Cardiac septum (tissue), 1 donor: ENCODE measurements at regions not wholly inside any gene's neighbourhood (a gene's known extent, or its start where the extent isn't known, plus 50 kb on each side); places are given as distances from the start of the nearest gene placed in this dataset.

ENCODE experiments used
- DNase-seq: peaks from one replicate; pipeline ENCODE4 v3.0.0-alpha.2; 2020; ENCODE audit warnings: low spot score
- intact Hi-C: fragments of 100-400 bp; cut with DNase I; formaldehyde crosslinking; loops from one replicate; pipeline ENCODE4 v1.14.0; 2022
- donor health status: DM: no; HTN: no; CAD: no.

DNA sequence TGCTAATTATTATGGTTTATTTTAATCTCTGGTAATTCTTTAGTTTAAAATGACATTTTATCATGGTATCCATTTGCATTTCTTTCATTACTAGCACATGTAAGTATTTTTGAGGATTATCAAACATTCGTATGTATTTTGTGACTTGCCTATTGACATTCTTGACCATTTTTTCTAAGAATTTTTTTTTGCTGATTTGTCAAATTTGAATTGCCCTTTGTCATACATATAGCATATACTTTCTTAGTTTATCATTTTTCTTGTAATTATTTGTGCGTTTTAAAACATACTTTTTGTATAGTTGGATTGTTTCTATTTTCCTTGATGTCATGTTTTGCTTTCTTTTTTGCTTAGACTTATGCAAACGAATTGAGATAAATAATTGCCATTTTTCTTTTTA lies 358.5 kb upstream of the RBMS3 start:
- intact Hi-C loops = no loop called here
- DNase-seq = no peak

DNA sequence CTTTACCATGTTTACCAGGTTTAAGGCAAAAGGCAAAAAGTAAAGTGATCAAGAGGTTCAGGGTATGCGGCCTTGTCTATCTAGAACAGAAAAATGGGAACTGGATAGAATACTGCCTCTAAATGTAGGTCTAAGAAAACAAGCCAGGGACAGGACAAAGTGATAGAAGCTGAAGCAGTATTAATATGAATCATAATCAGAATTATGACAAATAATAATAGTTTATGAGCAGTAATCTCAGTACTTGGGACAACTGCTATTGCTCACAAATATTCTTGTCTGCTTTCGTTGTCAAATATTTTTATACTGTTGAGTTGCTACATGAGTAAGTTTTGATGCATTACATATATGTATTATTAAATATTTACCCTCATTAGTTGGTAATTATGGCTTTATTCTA lies 356.9 kb upstream of the RBMS3 start:
- DNase-seq = no peak

DNA sequence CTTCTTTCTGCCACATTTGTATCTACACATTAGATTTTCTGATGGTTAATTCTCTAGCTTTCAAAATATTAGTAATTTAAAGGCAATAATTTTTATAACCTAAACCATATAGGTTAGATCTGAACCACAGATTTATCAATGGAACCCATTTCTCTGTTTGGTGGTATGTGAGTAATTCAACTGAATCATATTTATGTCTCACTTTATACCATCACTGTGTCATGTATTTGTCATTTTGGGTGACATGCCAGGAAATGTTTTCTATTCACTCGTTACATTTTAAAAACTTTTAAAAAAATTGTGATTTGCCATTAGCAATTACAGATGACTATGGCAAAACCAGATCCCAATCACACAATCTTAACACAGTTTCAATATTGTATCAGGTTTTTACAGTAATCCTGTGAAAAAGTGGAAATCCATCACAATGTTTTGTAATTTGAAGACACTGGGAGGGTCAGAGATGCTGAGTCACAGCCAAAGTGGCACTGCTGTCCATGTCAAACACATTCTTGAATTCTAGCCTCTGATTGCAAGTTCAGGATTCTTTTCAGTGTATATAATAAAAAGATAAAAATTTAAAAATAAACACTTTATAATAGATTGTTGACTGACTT lies 356.0 kb upstream of the RBMS3 start:
- DNase-seq = no peak
- intact Hi-C loops = no loop called here

More for the DNA sequence above, 356.9 kb upstream of the RBMS3 start:
- intact Hi-C loops = no loop called here

DNA sequence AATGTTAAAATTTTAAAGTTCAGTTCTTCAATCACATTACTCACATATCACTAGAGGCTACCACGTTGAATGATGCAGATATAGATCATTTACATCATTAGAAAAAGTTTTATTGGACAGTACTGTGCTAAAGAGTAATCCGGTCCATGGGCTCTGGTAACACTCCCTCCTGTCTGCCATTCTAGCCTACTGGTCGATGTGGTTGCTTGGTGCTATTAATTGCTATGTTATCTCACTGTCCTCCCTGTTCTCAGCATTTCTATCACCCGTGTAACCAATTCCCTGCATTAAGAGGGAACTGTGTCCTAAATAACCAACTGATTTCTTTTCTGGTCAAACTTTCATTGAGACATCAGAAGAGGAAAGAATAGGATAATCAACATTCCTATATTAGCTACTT lies 347.5 kb upstream of the RBMS3 start:
- intact Hi-C loops = no loop called here
- no peak for DNase-seq

DNA sequence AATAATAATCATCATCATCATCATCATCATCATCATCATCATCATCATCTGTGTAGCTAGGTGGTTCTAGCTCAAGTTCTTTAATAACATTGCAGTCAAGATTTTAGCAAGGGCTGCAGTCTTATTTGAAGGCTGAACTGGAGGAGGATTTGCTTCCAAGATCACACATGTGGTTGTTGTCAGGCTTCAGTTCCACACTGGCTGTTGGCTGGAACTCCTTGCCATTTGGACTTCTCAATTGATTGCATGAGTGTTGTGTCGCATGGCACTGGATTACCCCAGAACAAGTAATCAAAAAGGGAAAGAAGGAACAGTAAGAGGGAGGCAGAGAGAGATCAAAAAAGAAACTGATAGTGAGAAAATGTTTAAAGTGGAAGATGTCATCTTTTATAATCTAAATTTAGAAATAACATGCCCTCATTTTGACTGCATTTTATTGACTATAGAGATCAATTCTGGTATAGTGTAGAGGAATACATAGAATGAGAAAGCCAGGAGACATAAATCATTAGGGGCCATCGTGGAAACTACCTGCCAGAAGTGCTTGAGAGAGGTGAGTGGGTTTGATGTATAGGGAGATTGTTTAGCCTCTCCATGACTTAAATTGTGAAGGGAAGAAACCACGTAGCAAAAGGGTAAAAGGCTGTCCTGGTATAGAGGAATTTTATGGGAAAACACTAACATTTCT lies 346.6 kb upstream of the RBMS3 start:
- intact Hi-C loops = no loop called here
- DNase-seq = no peak

DNA sequence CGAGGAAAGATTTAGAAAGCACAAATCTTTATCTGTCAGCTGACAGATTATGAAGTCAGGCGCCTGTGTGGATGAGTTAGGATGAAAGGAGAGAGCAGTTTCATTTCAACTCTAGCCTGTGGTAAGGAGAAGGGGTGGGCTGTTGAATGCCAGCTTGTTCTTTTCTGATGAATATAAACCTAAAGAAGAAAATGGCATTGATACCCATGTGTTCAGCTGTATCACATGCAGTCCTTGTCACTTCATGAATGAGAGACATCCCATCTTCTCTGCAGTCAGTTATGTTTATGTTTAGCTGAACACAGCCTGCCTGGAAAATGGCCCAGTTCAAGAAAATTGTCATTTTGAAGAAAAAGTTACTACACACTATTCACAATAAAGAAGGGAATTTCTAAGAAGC lies 345.7 kb upstream of the RBMS3 start:
- intact Hi-C loops = no loop called here
- DNase-seq = no peak

DNA sequence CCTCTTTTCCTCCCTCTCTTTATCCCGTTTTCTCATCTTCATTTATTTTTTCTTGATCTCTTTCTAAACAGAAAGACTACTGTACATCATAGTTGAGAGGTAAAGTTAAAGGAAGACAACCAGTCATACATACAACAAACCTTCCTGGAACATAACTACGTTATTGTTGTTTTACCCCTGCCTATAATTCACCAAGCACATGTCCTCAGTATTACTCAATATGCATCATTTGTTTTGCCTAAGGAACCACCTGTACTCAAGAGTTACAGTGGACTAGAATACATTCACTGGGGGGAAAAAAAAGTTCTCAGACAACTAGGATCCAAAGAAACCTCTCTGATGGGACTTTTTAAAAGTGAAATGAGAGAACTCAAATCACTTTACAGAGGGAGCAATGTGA lies 344.7 kb upstream of the RBMS3 start:
- intact Hi-C loops = no loop called here
- DNase-seq = no peak

DNA sequence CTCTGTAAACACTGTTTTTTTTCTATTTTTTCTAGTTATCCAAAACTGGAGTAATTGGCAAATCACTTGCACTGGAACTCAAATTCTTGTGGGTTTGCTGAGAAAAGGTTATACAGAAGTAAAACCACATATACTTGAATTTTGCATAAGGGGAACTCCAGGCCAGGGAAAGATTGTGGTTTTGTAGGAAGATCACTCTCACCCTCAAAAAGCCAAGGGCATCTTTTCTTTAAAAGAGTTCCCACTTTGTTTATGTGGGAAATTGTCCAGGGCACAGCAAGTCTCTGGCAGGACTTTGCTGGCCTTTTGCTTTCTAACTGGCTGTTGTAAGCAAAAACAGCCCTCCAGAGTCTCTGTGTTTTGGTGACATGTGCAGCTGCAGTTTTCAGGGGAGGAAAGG lies 340.3 kb upstream of the RBMS3 start:
- intact Hi-C loops = no loop called here
- no peak for DNase-seq

DNA sequence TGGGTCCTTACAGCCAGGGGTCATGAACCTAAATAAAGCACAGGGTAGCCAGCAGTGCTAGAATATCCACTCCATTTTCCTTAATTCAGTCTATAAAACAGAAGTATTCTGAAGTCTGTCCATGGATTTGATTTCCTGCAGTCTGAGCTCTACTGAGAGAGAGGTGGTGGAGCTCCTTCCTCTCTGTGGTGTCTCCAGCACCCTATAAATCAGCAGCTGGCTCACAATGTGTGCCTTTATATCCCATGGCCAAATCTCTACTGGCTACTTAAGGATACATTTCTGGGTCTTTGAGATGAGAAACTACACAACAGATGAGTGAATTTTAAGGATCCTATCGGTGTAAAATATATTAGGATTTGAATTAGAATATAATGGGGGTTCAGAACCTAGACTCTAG lies 339.9 kb upstream of the RBMS3 start:
- no peak for DNase-seq
- intact Hi-C loops = no loop called here

DNA sequence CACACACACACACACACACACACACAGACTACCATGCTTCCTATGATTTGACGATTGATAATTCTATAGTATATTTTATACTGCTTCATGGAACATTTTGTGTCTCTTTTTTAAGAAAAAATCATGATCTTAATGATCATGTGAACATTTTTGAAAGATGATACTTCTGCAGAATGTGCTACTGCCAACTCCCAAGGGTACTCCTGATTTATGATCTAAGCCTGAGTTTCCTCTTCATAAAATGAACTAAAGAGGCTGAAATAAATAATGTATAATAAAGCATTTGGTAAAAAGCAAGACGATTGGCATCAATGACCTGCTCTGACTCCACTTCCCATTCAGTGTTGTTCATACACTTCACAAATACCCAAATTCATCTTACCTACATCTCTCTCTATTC lies 333.8 kb upstream of the RBMS3 start:
- DNase-seq = no peak
- intact Hi-C loops = no loop called here

DNA sequence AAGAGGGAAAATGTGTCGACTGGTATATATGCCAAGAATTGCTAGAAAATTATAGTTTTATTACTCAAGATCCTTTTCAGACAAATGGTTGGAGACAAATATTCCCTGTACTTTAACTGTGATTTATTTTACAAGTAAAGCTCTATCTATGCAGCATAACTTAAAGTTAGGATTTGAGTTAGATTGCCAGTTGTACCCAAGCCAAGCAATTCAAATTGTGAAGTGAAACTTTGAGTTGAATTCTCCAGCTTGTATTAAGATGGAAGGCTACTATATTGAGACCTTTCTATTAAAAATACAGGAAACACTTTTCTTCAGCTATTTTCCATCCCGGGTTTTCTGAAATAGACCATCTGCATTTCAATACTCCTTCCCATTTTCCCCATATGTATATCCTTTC lies 333.1 kb upstream of the RBMS3 start:
- intact Hi-C loops = no loop called here
- no peak for DNase-seq

DNA sequence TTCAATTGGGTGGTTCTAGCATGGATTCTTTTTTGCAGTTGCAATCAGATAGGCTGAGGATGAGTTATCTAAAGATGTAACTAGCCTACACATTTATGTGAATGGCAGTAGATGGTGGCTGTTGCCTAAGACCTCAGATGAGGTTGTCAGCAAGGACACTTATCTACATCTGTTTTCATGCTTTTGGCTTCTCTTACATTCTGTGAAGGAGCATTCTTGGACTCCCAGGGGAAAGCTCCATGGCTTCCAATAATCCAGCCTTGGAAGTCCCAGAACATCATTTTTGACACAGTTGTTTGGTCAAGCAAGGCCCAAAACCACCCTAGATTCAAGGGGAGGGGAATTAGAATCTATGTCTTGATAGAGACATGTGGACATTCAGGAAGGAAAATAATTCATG lies 332.2 kb upstream of the RBMS3 start:
- no peak for DNase-seq
- intact Hi-C loops = no loop called here

DNA sequence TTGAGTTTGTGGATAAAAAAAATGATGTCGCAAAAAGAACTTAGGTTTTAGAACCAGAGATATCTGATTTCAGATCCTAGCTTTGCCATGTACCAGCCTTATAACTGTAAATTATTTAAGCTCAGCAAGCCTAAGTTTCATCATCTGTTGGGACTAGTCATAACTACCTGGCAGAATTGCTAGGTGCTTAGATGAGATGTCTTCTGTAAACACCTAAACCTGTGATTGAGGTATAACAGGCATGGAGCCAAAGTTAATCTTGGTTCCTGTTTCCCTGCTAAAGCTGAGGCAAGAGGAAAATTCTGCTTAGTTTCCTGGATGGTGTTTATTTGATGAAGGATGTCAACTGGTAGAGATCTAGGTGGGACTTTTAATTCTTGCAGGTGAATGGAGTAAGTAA lies 331.3 kb upstream of the RBMS3 start:
- intact Hi-C loops = no loop called here

DNA sequence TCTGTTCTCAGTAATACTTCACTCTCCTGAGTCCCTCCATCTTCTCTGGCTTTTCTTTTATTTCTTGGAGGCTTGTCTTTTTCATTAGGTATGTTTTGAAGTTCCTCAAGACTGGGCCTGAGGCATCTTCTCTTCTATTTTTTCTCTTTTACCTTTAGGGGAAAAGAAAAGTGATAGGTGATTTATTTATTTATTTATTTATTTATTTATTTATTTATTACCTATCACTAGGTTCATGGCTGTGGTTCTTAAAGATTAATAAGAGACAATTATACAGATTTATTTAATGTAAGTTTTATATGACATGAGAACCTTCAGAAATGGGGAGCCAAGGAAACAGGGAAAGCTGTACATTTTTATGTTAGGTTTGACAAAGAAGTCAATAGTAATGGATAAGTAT lies 330.3 kb upstream of the RBMS3 start:
- DNase-seq = no peak
- intact Hi-C loops = no loop called here

More for the DNA sequence above, 331.3 kb upstream of the RBMS3 start:
- no peak for DNase-seq

DNA sequence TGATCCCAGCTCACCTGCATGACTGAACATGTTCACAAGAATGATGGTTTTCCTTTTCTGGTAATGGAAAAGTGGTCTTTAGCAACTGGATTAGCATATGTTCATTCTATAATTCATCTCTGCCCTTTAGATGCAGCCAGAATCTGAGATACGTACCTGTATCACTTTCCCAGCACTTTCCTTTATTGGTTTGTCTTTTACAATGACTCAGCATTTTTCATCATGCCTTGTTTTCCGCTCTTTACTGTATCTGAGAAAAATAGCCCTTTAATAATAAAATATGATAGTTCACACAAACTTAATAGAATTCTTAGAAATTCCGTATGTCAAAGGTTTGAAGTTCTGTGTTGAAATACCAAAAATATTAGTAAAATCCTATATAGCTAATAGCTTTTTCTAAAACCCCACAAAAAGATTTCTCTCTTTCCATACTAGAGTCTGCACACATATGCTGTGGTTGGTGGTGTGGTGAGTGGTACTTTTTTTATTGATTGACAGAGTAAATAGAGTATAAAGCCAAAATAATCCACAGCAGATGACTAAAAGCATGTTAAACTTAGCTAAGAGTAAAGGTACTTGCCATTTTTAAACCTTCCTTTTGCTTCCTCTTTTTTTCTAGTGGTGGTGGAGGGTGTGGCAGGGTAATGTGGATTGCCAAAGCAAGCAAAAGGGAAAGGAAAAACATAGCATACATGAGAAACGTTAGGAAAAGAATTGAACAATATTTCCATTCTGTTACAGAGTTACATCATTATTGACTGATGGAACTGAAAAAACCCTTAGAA lies 328.9 kb upstream of the RBMS3 start:
- no peak for DNase-seq

DNA sequence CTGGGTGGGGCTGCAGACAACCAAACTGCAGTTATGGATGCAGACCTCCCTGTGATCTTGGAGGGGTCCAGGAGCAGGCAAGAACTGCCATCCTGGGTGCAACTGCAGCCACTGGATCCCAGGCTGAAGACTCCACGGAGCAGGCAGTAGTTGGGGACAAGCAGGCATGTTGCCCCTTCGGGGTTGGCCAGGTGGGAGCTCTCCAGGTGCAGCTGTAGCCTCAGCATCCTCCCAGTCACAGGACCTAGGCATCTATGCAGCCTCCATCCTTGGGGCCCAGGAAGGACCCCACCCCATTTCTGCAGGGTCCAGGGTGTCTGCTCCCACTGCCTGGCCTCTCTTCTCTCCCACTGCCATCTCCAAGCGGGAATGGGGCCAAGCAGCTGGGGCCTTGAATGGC lies 322.2 kb upstream of the RBMS3 start:
- no peak for DNase-seq
- intact Hi-C loops = no loop called here

More for the DNA sequence above, 328.9 kb upstream of the RBMS3 start:
- intact Hi-C loops = no loop called here

DNA sequence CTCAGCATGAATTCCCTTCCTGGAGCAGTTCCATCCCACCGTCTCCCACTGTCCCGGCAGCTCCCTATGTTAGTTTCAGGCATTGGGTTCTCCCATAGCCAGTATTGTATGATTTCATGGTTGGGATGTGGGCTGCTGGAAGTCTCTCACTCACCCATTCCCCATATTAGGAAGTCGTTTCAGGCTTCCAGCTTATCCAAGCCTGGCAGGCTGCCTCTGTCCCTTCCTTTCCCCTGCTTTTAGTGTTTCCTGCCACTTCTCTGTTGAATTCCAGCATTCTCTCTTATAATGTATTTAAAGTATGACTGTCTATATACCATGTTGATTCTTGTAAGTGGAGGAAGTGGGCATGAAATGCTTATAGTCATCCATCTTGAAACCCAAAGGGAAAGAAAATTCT lies 309.7 kb upstream of the RBMS3 start:
- DNase-seq = no peak
- intact Hi-C loops = no loop called here

DNA sequence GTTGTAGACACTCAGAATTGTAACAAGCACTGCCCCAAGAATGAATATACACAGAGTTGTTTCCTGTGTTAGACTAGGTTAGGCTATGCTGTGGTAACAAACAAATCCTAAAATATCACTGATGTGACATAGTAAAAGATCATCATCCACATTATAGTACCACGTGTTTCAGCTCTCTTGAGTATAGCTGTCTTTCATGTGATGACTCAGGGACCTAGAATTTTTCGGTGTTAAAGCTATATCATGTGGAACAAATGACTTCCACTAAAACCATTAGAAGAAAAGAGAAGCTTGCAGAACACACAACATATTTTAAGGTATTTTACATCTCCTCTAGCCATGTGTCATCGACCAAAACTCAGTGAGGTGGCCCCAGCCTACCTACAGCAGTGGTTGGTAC lies 307.9 kb upstream of the RBMS3 start:
- intact Hi-C loops = no loop called here
- no peak for DNase-seq

DNA sequence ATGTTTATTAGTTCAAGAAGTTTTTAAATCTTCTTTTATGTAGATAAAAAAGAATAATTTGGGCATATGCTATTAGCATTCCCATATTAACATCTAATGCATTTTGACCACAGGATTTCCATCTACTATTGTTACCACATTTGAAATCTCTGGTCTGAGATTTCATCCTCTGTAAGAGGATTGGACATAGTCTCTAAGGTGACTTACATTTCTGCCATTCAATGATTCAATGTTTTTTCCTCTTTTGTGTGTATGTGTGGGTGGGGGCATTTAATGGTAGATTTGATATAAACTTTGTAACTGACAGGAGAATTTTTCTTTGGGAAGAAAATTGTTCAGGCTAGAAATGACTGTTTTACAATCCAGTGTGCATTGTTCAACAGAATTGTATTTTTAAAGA lies 307.3 kb upstream of the RBMS3 start:
- intact Hi-C loops = no loop called here
- no peak for DNase-seq

DNA sequence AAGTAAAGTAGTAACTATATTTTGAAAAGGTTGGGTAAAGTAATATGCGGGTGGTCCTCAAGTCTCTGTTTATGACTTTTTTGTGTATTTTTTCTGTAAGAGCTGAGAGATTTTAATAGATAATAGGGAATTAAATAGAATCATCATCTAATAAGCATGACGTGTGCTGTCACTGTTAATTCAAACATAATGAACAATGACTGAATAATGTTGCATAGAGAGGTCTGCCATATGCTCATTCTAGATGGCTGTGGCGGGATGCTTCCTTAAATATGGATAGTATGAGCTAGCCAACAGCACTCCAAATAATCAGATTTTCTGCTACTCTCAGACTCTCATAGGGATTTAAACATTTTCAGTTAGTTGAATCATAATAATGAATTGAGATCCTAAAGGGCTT lies 302.8 kb upstream of the RBMS3 start:
- intact Hi-C loops = no loop called here
- DNase-seq = no peak

DNA sequence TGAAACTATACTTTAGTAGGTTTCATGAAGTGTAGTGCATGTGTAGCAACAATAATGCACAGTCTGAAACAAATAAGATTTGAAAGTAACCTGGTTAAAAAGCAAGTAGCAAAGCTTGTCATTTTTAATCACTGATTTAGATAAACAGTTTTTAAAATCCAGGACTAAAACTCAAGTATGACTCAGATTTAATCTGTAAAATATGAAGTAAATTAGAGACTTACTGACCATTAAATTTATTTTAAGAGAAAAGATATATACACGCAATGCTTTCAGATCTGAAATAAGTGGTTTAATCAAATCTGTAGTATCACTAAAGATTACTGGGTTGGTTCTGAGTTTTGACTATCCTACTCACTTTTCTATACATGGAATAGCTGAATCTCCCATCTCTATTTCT lies 300.7 kb upstream of the RBMS3 start:
- intact Hi-C loops = no loop called here
- no peak for DNase-seq
